HG03039 (cell line): ENCODE measurements at regions not wholly inside any gene's neighbourhood (a gene's known extent, or its start where the extent isn't known, plus 50 kb on each side); places are given as distances from the start of the nearest gene placed in this dataset.
"Not testable (repeated sequence)": the region's sequence is repeated elsewhere in the genome, so short reads cannot be mapped to it uniquely, and the experiment has no call there.

Experiments
- ATAC-seq: cut with Tn5 transposase; IDR thresholded peaks from one replicate; pipeline ENCODE4 v1.9.1; 2021; ENCODE audit warnings: mild to moderate bottlenecking, moderate library complexity; ENCODE audit not compliant: unreplicated experiment

GRCh38 chr6:57860481-57861315 lies 543.3 kb downstream of the PRIM2 start:
- ATAC-seq, result not testable (repeated sequence)

- not testable (repeated sequence) for ATAC-seq
These were observed 552.7 kb downstream of the PRIM2 start for GRCh38 chr6:57870083-57870482.

- not testable (repeated sequence) for ATAC-seq
These were observed 556.0 kb downstream of the PRIM2 start for GRCh38 chr6:57873424-57873823.

GRCh38 chr6:57876659-57877058 lies 559.2 kb downstream of the PRIM2 start:
- ATAC-seq, result not testable (repeated sequence)

- not testable (repeated sequence) for ATAC-seq
These were observed 560.3 kb downstream of the PRIM2 start for GRCh38 chr6:57877729-57878128.

GRCh38 chr6:57878792-57879191 lies 561.4 kb downstream of the PRIM2 start:
- ATAC-seq, result not testable (repeated sequence)

GRCh38 chr6:57898850-57899249 lies 581.4 kb downstream of the PRIM2 start:
- peak; percentile 65 for ATAC-seq

GRCh38 chr6:57900687-57901399 lies 583.4 kb downstream of the PRIM2 start:
- peak; percentile 44 for ATAC-seq

- ATAC-seq, result not testable (repeated sequence)
These were observed 584.0 kb downstream of the PRIM2 start for GRCh38 chr6:57901445-57901844.

- not testable (repeated sequence) for ATAC-seq
These were observed 586.9 kb downstream of the PRIM2 start for GRCh38 chr6:57904356-57904755.

GRCh38 chr6:57915300-57915699 lies 597.9 kb downstream of the PRIM2 start:
- peak; percentile 64 for ATAC-seq

GRCh38 chr6:57942966-57943365 lies 625.5 kb downstream of the PRIM2 start:
- not testable (repeated sequence) for ATAC-seq

GRCh38 chr6:57946084-57946768 lies 628.8 kb downstream of the PRIM2 start:
- not testable (repeated sequence) for ATAC-seq

GRCh38 chr6:57946769-57947091 lies 629.3 kb downstream of the PRIM2 start:
- not testable (repeated sequence) for ATAC-seq

GRCh38 chr6:57948481-57948880 lies 631.1 kb downstream of the PRIM2 start:
- not testable (repeated sequence) for ATAC-seq

GRCh38 chr6:57950430-57950829 lies 633.0 kb downstream of the PRIM2 start:
- ATAC-seq, result not testable (repeated sequence)

- not testable (repeated sequence) for ATAC-seq
These were observed 649.3 kb downstream of the PRIM2 start for GRCh38 chr6:57966757-57967156.

- ATAC-seq, result not testable (repeated sequence)
These were observed 654.5 kb downstream of the PRIM2 start for GRCh38 chr6:57971956-57972355.

GRCh38 chr6:57974653-57975052 lies 657.2 kb downstream of the PRIM2 start:
- ATAC-seq, result no peak

GRCh38 chr6:57975127-57975526 lies 657.7 kb downstream of the PRIM2 start:
- ATAC-seq, result not testable (repeated sequence)

- ATAC-seq, result not testable (repeated sequence)
These were observed 658.9 kb downstream of the PRIM2 start for GRCh38 chr6:57976371-57976770.
